Smooth muscle cell (in vitro differentiated cells): ENCODE measurements at regions not wholly inside any gene's neighbourhood (a gene's known extent, or its start where the extent isn't known, plus 50 kb on each side); places are given as distances from the start of the nearest gene placed in this dataset.

Source experiments
- DNase-seq: peaks from one replicate; lab custom pipeline; 2025; ENCODE audit not compliant: unreplicated experiment; lab: John Stamatoyannopoulos, UW
- H2AFZ ChIP-seq: fragments of 200-600 bp; sonication (generic); 2 replicates; pipeline ENCODE4 v1.6.0; 2016; ENCODE audit warnings: antibody characterized with exemption, low read depth, mild to moderate bottlenecking
- H3F3A ChIP-seq: fragments of 200-600 bp; sonication (generic); 2 replicates; pipeline ENCODE4 v1.6.0; 2017; ENCODE audit warnings: antibody characterized with exemption, low read depth
- H3K27ac ChIP-seq: fragments of 200-600 bp; sonication (generic); 2 replicates; pipeline ENCODE4 v1.5.1; 2016; ENCODE audit warnings: low read depth, mild to moderate bottlenecking
- H3K27me3 ChIP-seq: fragments of 200-600 bp; sonication (generic); 2 replicates; pipeline ENCODE4 v1.6.1; 2016; ENCODE audit warnings: low read depth, mild to moderate bottlenecking
- H3K36me3 ChIP-seq: fragments of 200-600 bp; sonication (generic); 2 replicates; pipeline ENCODE4 v1.5.1; 2016; ENCODE audit warnings: low read depth
- H3K4me1 ChIP-seq: fragments of 200-600 bp; sonication (generic); 2 replicates; pipeline ENCODE4 v1.5.1; 2016; ENCODE audit warnings: low read depth
- H3K4me2 ChIP-seq: fragments of 200-600 bp; sonication (generic); 2 replicates; pipeline ENCODE4 v1.6.0; 2016; ENCODE audit warnings: mild to moderate bottlenecking
- H3K4me3 ChIP-seq: fragments of 200-600 bp; sonication (generic); 2 replicates; pipeline ENCODE4 v1.5.1; 2016; ENCODE audit warnings: mild to moderate bottlenecking
- H3K79me2 ChIP-seq: fragments of 200-600 bp; sonication (generic); 2 replicates; pipeline ENCODE4 v1.6.0; 2016; ENCODE audit warnings: low read depth, mild to moderate bottlenecking
- H3K9ac ChIP-seq: fragments of 200-600 bp; sonication (generic); 2 replicates; pipeline ENCODE4 v1.6.0; 2016; ENCODE audit warnings: low read depth
- H3K9me3 ChIP-seq: fragments of 200-600 bp; sonication (generic); replicated peaks from 2 replicates; pipeline ENCODE4 v1.5.1; 2016; ENCODE audit warnings: low read depth
- H4K20me1 ChIP-seq: fragments of 200-600 bp; sonication (generic); 2 replicates; pipeline ENCODE4 v1.6.0; 2016; ENCODE audit warnings: low read depth
- WGBS: methylation state at CpG from one replicate; pipeline ENCODE4 v1.1.7; 2016; ENCODE audit warnings: low lambda C conversion rate; 5-methylcytosine and 5-hydroxymethylcytosine counted together
- TF ChIP-seq, protein P1 (sequence below): fragments of 200-600 bp; sonication (generic); IDR thresholded peaks from 2 replicates; pipeline ENCODE4 v1.5.1; 2017; ENCODE audit warnings: borderline replicate concordance, mild to moderate bottlenecking, antibody characterized with exemption; ENCODE audit not compliant: insufficient read depth, poor library complexity, severe bottlenecking

DNA sequence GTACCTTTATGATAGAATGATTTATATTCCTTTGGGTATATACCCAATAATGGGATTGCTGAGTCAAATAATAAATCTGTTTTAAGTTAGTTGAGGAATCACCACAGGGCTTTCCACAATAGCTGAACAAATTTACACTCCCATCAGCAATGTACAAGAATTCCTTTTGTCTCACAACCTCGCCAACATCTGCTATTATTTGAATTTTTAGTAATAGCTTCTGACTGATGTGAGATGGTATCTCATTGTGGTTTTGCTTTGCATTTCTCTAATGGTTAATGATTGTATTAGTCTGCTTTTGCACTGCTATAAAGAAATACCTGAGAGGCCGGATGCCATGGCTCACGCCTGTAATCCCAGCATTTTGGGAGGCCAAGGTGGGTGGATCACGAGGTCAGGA lies 1387.6 kb upstream of the ACVR2A start:
- Histone ChIP-seq H3K79me2 (no peaks in the 10 kb centered on the region), H3K9ac (no peak overlapping the region), H3F3A (no peaks in the 10 kb centered on the region), H3K4me3 (no peak overlapping the region), H3K36me3 (no peaks in the 10 kb centered on the region), H3K4me1 (no peaks in the 10 kb centered on the region), H3K27ac (no peak overlapping the region), H3K27me3 (no peaks in the 10 kb centered on the region), H3K4me2 (no peak overlapping the region), H4K20me1 (no peaks in the 10 kb centered on the region), H3K9me3 (no peaks in the 10 kb centered on the region), H2AFZ (no peak overlapping the region)
- no peak for DNase-seq
- 83% methylated on average over 4 of the region's 4 CpGs for WGBS
- TF ChIP-seq, protein P1, sequence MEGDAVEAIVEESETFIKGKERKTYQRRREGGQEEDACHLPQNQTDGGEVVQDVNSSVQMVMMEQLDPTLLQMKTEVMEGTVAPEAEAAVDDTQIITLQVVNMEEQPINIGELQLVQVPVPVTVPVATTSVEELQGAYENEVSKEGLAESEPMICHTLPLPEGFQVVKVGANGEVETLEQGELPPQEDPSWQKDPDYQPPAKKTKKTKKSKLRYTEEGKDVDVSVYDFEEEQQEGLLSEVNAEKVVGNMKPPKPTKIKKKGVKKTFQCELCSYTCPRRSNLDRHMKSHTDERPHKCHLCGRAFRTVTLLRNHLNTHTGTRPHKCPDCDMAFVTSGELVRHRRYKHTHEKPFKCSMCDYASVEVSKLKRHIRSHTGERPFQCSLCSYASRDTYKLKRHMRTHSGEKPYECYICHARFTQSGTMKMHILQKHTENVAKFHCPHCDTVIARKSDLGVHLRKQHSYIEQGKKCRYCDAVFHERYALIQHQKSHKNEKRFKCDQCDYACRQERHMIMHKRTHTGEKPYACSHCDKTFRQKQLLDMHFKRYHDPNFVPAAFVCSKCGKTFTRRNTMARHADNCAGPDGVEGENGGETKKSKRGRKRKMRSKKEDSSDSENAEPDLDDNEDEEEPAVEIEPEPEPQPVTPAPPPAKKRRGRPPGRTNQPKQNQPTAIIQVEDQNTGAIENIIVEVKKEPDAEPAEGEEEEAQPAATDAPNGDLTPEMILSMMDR: no peak

- DNase-seq: no peak
- H3K27ac ChIP-seq: no peak overlapping the region
- no peaks in the 10 kb centered on the region for H4K20me1 ChIP-seq
- no peak overlapping the region for H3K4me3 ChIP-seq
- H3K4me2 ChIP-seq: no peak overlapping the region
- no peaks in the 10 kb centered on the region for H3K79me2 ChIP-seq
- WGBS: 100% methylated on average over 1 of the region's 1 CpG
- H3K4me1 ChIP-seq: no peaks in the 10 kb centered on the region
- H2AFZ ChIP-seq: no peak overlapping the region
- TF ChIP-seq, protein P1: no peak
- H3K9ac ChIP-seq: no peak overlapping the region
- H3K9me3 ChIP-seq: no peaks in the 10 kb centered on the region
- no peaks in the 10 kb centered on the region for H3F3A ChIP-seq
- no peaks in the 10 kb centered on the region for H3K36me3 ChIP-seq
- H3K27me3 ChIP-seq: no peaks in the 10 kb centered on the region
Observed at GRCh38 chr2:146455325-146455724, 1389.5 kb upstream of the ACVR2A start.

DNA sequence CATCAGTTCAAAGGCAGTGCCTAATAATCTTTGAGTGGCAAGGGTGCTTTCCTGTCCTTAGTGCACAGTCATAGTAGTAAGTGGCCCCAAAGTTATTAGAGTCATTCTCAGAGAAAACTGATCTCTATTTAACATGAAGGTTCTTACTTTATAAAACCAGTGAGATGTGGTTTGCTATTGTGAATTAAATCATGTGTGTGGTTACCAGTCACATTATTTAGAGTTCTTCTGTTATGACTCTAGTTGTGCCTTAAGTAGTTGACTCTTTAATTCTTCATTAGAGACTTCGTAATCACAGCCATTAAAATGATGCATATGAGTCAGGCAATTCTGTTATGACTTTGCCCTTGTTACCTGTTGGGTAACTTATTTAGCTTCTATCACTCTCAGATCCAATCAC lies 1392.9 kb upstream of the ACVR2A start:
- Histone ChIP-seq H4K20me1 (no peaks in the 10 kb centered on the region), H3K4me2 (no peak overlapping the region), H3K9me3 (no peaks in the 10 kb centered on the region), H3K4me1 (no peaks in the 10 kb centered on the region), H3K27me3 (no peaks in the 10 kb centered on the region), H2AFZ (no peak overlapping the region), H3K4me3 (no peak overlapping the region), H3K79me2 (no peaks in the 10 kb centered on the region), H3K36me3 (no peaks in the 10 kb centered on the region), H3K27ac (no peak overlapping the region), H3K9ac (no peak overlapping the region), H3F3A (no peaks in the 10 kb centered on the region)
- TF ChIP-seq, protein P1: no peak
- no peak for DNase-seq
- WGBS: 86% methylated on average over 1 of the region's 1 CpG

DNA sequence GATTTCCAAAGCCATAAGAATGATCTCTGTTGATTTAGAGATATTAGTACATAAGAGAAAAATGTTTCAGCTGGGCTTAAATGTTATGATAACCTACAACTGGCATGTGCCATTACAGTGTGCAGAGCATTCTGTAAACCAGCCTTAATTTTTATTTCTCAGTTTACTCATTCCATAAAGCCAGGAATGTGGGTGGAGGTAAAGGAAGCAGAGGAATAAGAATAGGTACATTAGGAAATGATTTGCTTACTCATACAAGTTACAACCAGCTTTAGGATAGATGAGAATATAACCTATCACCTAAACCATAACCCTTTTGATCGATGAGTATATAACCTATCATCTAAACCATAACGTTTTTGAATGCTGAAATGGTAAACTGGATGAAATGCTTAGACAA lies 1394.7 kb upstream of the ACVR2A start:
- H2AFZ ChIP-seq: no peak overlapping the region
- no peaks in the 10 kb centered on the region for H3K9me3 ChIP-seq
- no peak overlapping the region for H3K4me2 ChIP-seq
- H3K27ac ChIP-seq: no peak overlapping the region
- H3K27me3 ChIP-seq: no peaks in the 10 kb centered on the region
- no peaks in the 10 kb centered on the region for H4K20me1 ChIP-seq
- no peak overlapping the region for H3K4me3 ChIP-seq
- no peaks in the 10 kb centered on the region for H3K4me1 ChIP-seq
- TF ChIP-seq, protein P1: no peak
- WGBS: 94% methylated on average over 2 of the region's 2 CpGs
- no peaks in the 10 kb centered on the region for H3K36me3 ChIP-seq
- H3K9ac ChIP-seq: no peak overlapping the region
- no peak for DNase-seq
- no peaks in the 10 kb centered on the region for H3F3A ChIP-seq
- H3K79me2 ChIP-seq: no peaks in the 10 kb centered on the region
